ENCODE measurements at regions not wholly inside any gene's neighbourhood (a gene's known extent, or its start where the extent isn't known, plus 50 kb on each side); places are given as distances from the start of the nearest gene placed in this dataset.

- H2AFZ ChIP-seq (ENCODE audit: low read length): peak overlapping the region; percentile 25; the same call in 1 of the 2 replicates
- H3K9me2 ChIP-seq (replicated peaks; ENCODE audit: insufficient read depth, low read length): no peaks in the 10 kb centered on the region
- no peak overlapping the region for H3K4me3 ChIP-seq (ENCODE audit: low read length)
- H3K27ac ChIP-seq (ENCODE audit: low read length): no peak overlapping the region
- H3F3A ChIP-seq (ENCODE audit: insufficient read depth, low read length): peaks cover 28% of the 10 kb centered on the region
- no peaks in the 10 kb centered on the region for H3K9me3 ChIP-seq (replicated peaks; ENCODE audit: insufficient read depth, low read length)
- no peak overlapping the region for H3K9ac ChIP-seq (ENCODE audit: low read length)
- TF ChIP-seq EZH2phosphoT487 (IDR thresholded peaks at IDR 0.05; ENCODE audit: low read length): no peak
- TF ChIP-seq, protein P1, sequence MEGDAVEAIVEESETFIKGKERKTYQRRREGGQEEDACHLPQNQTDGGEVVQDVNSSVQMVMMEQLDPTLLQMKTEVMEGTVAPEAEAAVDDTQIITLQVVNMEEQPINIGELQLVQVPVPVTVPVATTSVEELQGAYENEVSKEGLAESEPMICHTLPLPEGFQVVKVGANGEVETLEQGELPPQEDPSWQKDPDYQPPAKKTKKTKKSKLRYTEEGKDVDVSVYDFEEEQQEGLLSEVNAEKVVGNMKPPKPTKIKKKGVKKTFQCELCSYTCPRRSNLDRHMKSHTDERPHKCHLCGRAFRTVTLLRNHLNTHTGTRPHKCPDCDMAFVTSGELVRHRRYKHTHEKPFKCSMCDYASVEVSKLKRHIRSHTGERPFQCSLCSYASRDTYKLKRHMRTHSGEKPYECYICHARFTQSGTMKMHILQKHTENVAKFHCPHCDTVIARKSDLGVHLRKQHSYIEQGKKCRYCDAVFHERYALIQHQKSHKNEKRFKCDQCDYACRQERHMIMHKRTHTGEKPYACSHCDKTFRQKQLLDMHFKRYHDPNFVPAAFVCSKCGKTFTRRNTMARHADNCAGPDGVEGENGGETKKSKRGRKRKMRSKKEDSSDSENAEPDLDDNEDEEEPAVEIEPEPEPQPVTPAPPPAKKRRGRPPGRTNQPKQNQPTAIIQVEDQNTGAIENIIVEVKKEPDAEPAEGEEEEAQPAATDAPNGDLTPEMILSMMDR (IDR thresholded peaks at IDR 0.05; ENCODE audit: low read length): no peak
- no peak for TF ChIP-seq EZH2 (optimal IDR thresholded peaks at IDR 0.05; ENCODE audit: low read depth, low read length)
- no peaks in the 10 kb centered on the region for H3K27me3 ChIP-seq (replicated peaks; ENCODE audit: insufficient read depth, low read length)
- H3K4me1 ChIP-seq (ENCODE audit: low read length): peaks cover 67% of the 10 kb centered on the region
- H3K36me3 ChIP-seq (replicated peaks; ENCODE audit: insufficient read depth, low read length): no peaks in the 10 kb centered on the region
- H3K4me2 ChIP-seq (ENCODE audit: low read depth, low read length): peak overlapping the region; percentile 45
- no peaks in the 10 kb centered on the region for H4K20me1 ChIP-seq (ENCODE audit: insufficient read depth, low read length)
- no peak for DNase-seq
- no peaks in the 10 kb centered on the region for H3K79me2 ChIP-seq (ENCODE audit: low read length)
Measured at GRCh38 chr1:87869567-87869966, 540.9 kb downstream of the LMO4 start.

DNA sequence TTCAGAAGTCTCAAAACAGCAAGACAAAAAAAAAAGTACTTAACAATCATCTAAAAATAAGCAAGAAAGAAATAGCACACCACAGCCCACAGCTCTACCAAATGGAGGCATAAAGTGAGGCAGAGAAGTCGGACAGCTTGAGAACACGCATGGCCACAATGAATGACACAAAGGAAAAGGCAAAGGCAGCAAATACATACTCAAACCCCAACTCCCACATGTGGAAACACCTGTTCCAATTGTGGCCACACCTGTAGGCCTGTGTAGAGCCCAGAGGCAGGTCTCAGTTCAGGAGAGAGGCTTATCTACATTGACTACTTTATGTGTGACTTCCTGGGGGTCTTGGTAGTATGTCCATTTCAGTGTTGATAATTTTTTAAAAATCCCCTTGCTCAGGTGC, 543.5 kb downstream of the LMO4 start:
- Histone ChIP-seq H3K4me3 (ENCODE audit: low read length) (no peak overlapping the region), H3K27ac (ENCODE audit: low read length) (peak overlapping the region; percentile 93), H3K36me3 (replicated peaks; ENCODE audit: insufficient read depth, low read length) (no peaks in the 10 kb centered on the region), H2AFZ (ENCODE audit: low read length) (0 out of 2 replicates have a peak overlapping the region, but pooled peaks have one; percentile 10), H3K9ac (ENCODE audit: low read length) (peak overlapping the region; percentile 35; the same call in 1 of the 2 replicates), H3K9me2 (replicated peaks; ENCODE audit: insufficient read depth, low read length) (no peaks in the 10 kb centered on the region), H3K9me3 (replicated peaks; ENCODE audit: insufficient read depth, low read length) (no peaks in the 10 kb centered on the region), H3K79me2 (ENCODE audit: low read length) (no peaks in the 10 kb centered on the region), H3K4me2 (ENCODE audit: low read depth, low read length) (peak overlapping the region; percentile 62), H3K4me1 (ENCODE audit: low read length) (peaks cover 51% of the 10 kb centered on the region), H3K27me3 (replicated peaks; ENCODE audit: insufficient read depth, low read length) (no peaks in the 10 kb centered on the region), H3F3A (ENCODE audit: insufficient read depth, low read length) (peaks cover 28% of the 10 kb centered on the region), H4K20me1 (ENCODE audit: insufficient read depth, low read length) (no peaks in the 10 kb centered on the region)
- TF ChIP-seq EZH2 (optimal IDR thresholded peaks at IDR 0.05; ENCODE audit: low read depth, low read length): no peak
- DNase-seq: peak; percentile 96

- H3K9me3 ChIP-seq (replicated peaks; ENCODE audit: insufficient read depth, low read length): no peaks in the 10 kb centered on the region
- peaks cover 28% of the 10 kb centered on the region for H3F3A ChIP-seq (ENCODE audit: insufficient read depth, low read length)
- peak overlapping the region; percentile 93 for H3K27ac ChIP-seq (ENCODE audit: low read length)
- TF ChIP-seq, protein P1 (IDR thresholded peaks at IDR 0.05; ENCODE audit: low read length): no peak
- TF ChIP-seq EZH2 (optimal IDR thresholded peaks at IDR 0.05; ENCODE audit: low read depth, low read length) (no peak), EZH2phosphoT487 (IDR thresholded peaks at IDR 0.05; ENCODE audit: low read length) (no peak)
- H3K4me2 ChIP-seq (ENCODE audit: low read depth, low read length): peak overlapping the region; percentile 62; the same call in 1 of the 2 replicates
- no peak for DNase-seq
- H3K9ac ChIP-seq (ENCODE audit: low read length): no peak overlapping the region
- no peak overlapping the region for H2AFZ ChIP-seq (ENCODE audit: low read length)
- H3K4me3 ChIP-seq (ENCODE audit: low read length): no peak overlapping the region
- no peaks in the 10 kb centered on the region for H3K36me3 ChIP-seq (replicated peaks; ENCODE audit: insufficient read depth, low read length)
- H3K27me3 ChIP-seq (replicated peaks; ENCODE audit: insufficient read depth, low read length): no peaks in the 10 kb centered on the region
- H3K9me2 ChIP-seq (replicated peaks; ENCODE audit: insufficient read depth, low read length): no peaks in the 10 kb centered on the region
- H4K20me1 ChIP-seq (ENCODE audit: insufficient read depth, low read length): no peaks in the 10 kb centered on the region
- no peaks in the 10 kb centered on the region for H3K79me2 ChIP-seq (ENCODE audit: low read length)
- H3K4me1 ChIP-seq (ENCODE audit: low read length): peaks cover 51% of the 10 kb centered on the region
Measured at GRCh38 chr1:87872692-87873091, 544.0 kb downstream of the LMO4 start.

DNA sequence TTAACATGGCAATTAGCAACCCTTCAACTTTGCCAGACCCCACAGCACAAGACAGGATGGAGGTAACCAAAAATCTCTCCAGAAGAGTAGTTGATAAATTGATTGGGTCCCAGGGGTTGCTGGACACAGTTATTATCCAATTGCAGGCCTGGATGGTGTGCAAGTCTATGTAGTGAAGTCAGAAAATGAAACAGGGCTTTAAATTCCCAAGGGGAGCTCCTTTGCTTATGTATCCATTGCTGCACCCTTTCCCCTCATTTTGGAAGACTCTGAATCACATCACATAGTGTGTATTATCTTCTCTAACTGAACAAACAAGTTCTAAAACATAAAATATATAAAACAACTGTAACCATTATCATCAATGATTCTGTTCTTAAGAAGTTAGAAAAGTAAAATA, 550.2 kb downstream of the LMO4 start:
- H3K4me2 ChIP-seq (ENCODE audit: low read depth, low read length): no peak overlapping the region
- H3K36me3 ChIP-seq (replicated peaks; ENCODE audit: insufficient read depth, low read length): no peaks in the 10 kb centered on the region
- no peak for DNase-seq
- peaks cover 4% of the 10 kb centered on the region for H3K4me1 ChIP-seq (ENCODE audit: low read length)
- no peak overlapping the region for H2AFZ ChIP-seq (ENCODE audit: low read length)
- TF ChIP-seq, protein P1 (IDR thresholded peaks at IDR 0.05; ENCODE audit: low read length): no peak
- TF ChIP-seq EZH2phosphoT487 (IDR thresholded peaks at IDR 0.05; ENCODE audit: low read length) (no peak), EZH2 (optimal IDR thresholded peaks at IDR 0.05; ENCODE audit: low read depth, low read length) (no peak)
- no peak overlapping the region for H3K9ac ChIP-seq (ENCODE audit: low read length)
- no peaks in the 10 kb centered on the region for H3K79me2 ChIP-seq (ENCODE audit: low read length)
- H3K27ac ChIP-seq (ENCODE audit: low read length): no peak overlapping the region
- H4K20me1 ChIP-seq (ENCODE audit: insufficient read depth, low read length): no peaks in the 10 kb centered on the region
- no peaks in the 10 kb centered on the region for H3K27me3 ChIP-seq (replicated peaks; ENCODE audit: insufficient read depth, low read length)
- H3K4me3 ChIP-seq (ENCODE audit: low read length): no peak overlapping the region
- no peaks in the 10 kb centered on the region for H3F3A ChIP-seq (ENCODE audit: insufficient read depth, low read length)
- H3K9me2 ChIP-seq (replicated peaks; ENCODE audit: insufficient read depth, low read length): no peaks in the 10 kb centered on the region
- H3K9me3 ChIP-seq (replicated peaks; ENCODE audit: insufficient read depth, low read length): no peaks in the 10 kb centered on the region
